Chondrocyte (in vitro differentiated cells): ENCODE measurements at regions not wholly inside any gene's neighbourhood (a gene's known extent, or its start where the extent isn't known, plus 50 kb on each side); places are given as distances from the start of the nearest gene placed in this dataset.

Source experiments
- DNase-seq: peaks from one replicate; pipeline ENCODE4 v3.0.0; 2021; ENCODE audit warnings: mixed read lengths, low spot score
- H3K27ac Mint-ChIP-seq: one replicate; pipeline ENCODE4 v1.8.0; 2021; ENCODE audit warnings: mild to moderate bottlenecking, moderate library complexity, mixed read lengths; ENCODE audit not compliant: unreplicated experiment
- H3K27me3 Mint-ChIP-seq: 2 replicates; pipeline ENCODE4 v1.8.0; 2021; ENCODE audit warnings: low read depth, mixed read lengths
- H3K36me3 Mint-ChIP-seq: 2 replicates; pipeline ENCODE4 v1.8.0; 2021; ENCODE audit warnings: low read depth, mixed read lengths
- H3K4me1 Mint-ChIP-seq: 2 replicates; pipeline ENCODE4 v1.8.0; 2021; ENCODE audit warnings: low read depth, mild to moderate bottlenecking, mixed read lengths
- H3K4me3 Mint-ChIP-seq: one replicate; pipeline ENCODE4 v1.8.0; 2021; ENCODE audit warnings: mild to moderate bottlenecking, moderate library complexity, mixed read lengths; ENCODE audit not compliant: unreplicated experiment
- H3K9me3 Mint-ChIP-seq: 2 replicates; pipeline ENCODE4 v1.8.0; 2021; ENCODE audit warnings: low read depth, mixed read lengths
- TF ChIP-seq, protein P1 (sequence below): fragments of 200-600 bp; sonication (generic); IDR thresholded peaks from 2 replicates; pipeline ENCODE4 v1.5.0; 2021; ENCODE audit warnings: antibody characterized with exemption, mild to moderate bottlenecking, moderate library complexity

DNA sequence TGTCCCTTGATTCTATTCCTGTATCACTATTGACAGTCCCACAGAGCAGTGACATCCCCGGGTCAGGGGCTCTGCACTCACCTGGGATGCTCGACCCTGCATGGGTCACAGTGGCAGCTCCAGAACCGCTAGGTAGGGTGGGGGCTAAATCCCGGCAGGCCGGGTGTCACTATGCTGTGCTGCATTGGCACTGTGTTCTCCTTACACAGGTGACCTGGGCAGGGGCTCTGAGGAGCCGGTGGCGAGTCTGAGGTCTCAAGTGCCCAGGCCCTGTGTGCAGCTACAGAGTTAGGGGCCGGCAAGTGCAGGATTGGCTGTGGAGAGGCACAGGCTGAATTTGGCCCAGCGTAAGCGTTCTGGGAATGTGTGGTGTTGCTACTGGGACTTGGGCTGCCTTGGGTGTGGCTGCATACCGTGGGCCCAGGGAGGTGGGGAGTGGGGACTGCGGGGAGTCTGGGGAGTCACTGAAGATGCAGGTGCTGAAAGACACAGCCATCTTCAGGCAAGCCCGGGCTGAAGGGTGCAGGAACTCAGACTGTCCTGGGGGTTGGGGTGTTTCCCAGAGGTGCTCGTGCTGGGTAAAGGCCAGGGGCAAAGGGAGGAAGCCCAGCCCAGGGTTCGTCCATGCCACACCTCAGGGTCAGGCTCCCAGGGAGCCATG, 102.6 kb upstream of the PRR20G start:
- Mint-ChIP-seq H3K27me3 (peaks cover 9% of the 10 kb centered on the region), H3K4me3 (no peak overlapping the region), H3K4me1 (peaks cover 6% of the 10 kb centered on the region), H3K36me3 (no peaks in the 10 kb centered on the region), H3K9me3 (no peaks in the 10 kb centered on the region), H3K27ac (no peak overlapping the region)
- TF ChIP-seq, protein P1, sequence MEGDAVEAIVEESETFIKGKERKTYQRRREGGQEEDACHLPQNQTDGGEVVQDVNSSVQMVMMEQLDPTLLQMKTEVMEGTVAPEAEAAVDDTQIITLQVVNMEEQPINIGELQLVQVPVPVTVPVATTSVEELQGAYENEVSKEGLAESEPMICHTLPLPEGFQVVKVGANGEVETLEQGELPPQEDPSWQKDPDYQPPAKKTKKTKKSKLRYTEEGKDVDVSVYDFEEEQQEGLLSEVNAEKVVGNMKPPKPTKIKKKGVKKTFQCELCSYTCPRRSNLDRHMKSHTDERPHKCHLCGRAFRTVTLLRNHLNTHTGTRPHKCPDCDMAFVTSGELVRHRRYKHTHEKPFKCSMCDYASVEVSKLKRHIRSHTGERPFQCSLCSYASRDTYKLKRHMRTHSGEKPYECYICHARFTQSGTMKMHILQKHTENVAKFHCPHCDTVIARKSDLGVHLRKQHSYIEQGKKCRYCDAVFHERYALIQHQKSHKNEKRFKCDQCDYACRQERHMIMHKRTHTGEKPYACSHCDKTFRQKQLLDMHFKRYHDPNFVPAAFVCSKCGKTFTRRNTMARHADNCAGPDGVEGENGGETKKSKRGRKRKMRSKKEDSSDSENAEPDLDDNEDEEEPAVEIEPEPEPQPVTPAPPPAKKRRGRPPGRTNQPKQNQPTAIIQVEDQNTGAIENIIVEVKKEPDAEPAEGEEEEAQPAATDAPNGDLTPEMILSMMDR = no peak
- DNase-seq = peak; percentile 68

DNA sequence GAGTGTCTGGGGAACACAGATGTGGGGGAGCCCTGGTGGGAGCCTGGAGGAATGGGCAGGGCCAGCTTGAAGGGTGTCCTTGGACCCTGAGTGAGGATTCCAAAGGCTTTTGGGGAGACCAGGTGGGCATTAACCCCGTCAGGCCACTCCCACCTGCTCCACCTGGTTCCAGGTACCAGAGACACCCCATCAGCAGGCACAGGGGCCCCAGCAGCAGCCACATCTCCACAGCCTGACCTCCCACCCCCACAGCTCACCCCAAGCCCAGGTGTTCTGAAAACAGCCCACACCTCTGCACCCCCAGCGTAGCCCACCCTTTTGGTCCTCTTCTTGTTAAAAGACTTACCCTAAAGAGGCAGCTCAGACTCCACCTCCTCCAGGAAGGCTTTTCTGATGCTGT, 102.1 kb upstream of the PRR20G start:
- TF ChIP-seq, protein P1 = no peak
- Mint-ChIP-seq H3K4me1 (peaks cover 6% of the 10 kb centered on the region), H3K27ac (no peak overlapping the region), H3K27me3 (peaks cover 13% of the 10 kb centered on the region), H3K36me3 (no peaks in the 10 kb centered on the region), H3K4me3 (no peak overlapping the region), H3K9me3 (no peaks in the 10 kb centered on the region)
- DNase-seq = peak; percentile 58

DNA sequence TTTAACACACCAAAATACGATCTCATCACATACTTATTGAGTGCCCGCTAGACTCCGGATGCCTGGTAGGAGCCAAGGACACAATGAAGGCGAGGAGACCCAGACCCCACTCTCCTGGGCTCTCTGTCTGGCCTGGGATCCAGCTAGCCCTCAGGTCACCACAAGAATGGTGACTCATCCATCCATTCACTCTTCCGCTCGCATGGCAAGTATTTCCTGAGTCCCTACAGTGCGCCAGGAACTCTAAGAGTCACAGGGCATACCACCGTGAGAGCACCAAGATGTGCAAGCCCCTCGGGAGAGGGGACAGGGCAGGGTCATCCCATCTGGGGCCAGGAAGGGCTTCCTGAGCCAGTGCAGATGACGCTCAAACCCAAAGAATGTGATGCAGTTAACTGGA, 101.6 kb upstream of the PRR20G start:
- peaks cover 6% of the 10 kb centered on the region for H3K4me1 Mint-ChIP-seq
- TF ChIP-seq, protein P1 = no peak
- no peak overlapping the region for H3K27ac Mint-ChIP-seq
- H3K9me3 Mint-ChIP-seq = no peaks in the 10 kb centered on the region
- no peak overlapping the region for H3K4me3 Mint-ChIP-seq
- DNase-seq = no peak
- no peaks in the 10 kb centered on the region for H3K36me3 Mint-ChIP-seq
- peaks cover 17% of the 10 kb centered on the region for H3K27me3 Mint-ChIP-seq

DNA sequence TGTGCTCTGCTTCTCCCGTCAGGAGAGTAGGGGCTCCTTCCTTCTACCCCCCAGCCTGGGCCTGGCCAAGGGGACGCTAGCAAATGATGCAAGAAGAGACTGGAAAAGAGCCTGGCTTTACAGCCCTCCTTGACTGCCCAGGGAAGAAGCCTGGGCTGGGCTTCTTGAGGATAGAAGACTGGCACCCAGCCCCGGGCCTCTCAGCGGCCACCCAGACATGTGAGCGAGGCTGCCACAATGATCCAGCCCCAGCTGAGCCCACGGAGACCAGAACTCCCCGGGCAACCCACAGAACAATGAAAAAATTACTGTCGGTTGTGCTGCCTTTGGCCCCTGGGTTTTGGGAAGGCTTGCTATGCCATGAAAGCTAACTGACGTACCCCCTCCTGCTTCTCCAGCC, 100.6 kb upstream of the PRR20G start:
- Mint-ChIP-seq H3K27ac (no peak overlapping the region), H3K4me3 (no peak overlapping the region), H3K9me3 (peaks cover under 1% of the 10 kb centered on the region)

DNA sequence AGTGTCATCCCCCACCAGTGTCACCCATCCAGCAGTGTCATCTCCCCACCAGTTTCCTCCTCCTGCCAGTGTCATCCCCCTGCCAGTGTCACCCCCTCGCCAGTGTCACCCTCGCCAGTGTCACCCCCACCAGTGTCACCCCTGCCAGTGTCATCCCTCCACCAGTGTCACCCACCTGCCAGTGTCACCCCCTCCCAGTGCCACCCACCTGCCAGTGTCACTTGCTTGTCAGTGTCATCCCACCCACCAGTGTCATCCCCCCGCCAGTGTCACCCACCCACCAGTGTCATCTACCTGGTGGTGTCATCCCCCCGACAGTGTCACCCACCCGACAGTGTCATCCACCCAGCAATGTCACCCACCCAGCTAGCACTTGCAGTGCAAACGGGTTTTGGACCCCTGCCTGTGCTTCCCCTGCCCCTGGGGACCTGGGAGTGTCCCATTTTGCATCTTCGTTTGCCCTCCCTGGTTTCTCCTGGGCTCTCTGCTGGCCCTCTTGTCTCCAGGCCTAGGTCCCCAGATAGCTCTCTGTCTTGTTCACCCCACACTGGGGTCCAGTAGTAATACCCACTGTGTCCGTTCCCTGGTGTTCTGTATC, 99.8 kb upstream of the PRR20G start:
- Mint-ChIP-seq H3K4me1 (peaks cover 6% of the 10 kb centered on the region), H3K27ac (no peak overlapping the region), H3K27me3 (peaks cover 26% of the 10 kb centered on the region), H3K4me3 (no peak overlapping the region), H3K9me3 (peaks cover 5% of the 10 kb centered on the region), H3K36me3 (peaks cover 1% of the 10 kb centered on the region)
- TF ChIP-seq, protein P1 = no peak
- peak; percentile 68 for DNase-seq

More for the DNA sequence above, 100.6 kb upstream of the PRR20G start:
- Mint-ChIP-seq H3K36me3 (no peaks in the 10 kb centered on the region), H3K27me3 (peaks cover 21% of the 10 kb centered on the region), H3K4me1 (peaks cover 6% of the 10 kb centered on the region)
- peak; percentile 65 for DNase-seq
- TF ChIP-seq, protein P1 = no peak
